Thymus (tissue), 11 donors: ENCODE measurements at regions not wholly inside any gene's neighbourhood (a gene's known extent, or its start where the extent isn't known, plus 50 kb on each side); places are given as distances from the start of the nearest gene placed in this dataset.

ENCODE experiments used
- DNase-seq, 9 donors: peaks; one replicate each; pipeline ENCODE4 v3.0.0-alpha.2; 2013; ENCODE audit warnings: low spot score in 9 of 9, low read depth in 6 of 9, missing footprints in 1 of 9
- H3K27ac ChIP-seq, 2 donors: one replicate each; pipeline ENCODE4 v1.5.1; 2013; ENCODE audit warnings: control low read depth in 1 of 2, low read depth in 1 of 2, low read length in 1 of 2, mild to moderate bottlenecking in 1 of 2, moderate library complexity in 1 of 2
- H3K27me3 ChIP-seq, 2 donors: one replicate each; pipeline ENCODE4 v1.5.1; 2013; ENCODE audit warnings: low read length in 1 of 2; ENCODE audit not compliant: control insufficient read depth in 2 of 2, insufficient read depth in 1 of 2
- H3K36me3 ChIP-seq, 2 donors: one replicate each; pipeline ENCODE4 v1.5.1; 2013; ENCODE audit warnings: low read length in 1 of 2, mild to moderate bottlenecking in 1 of 2, moderate library complexity in 1 of 2; ENCODE audit not compliant: control insufficient read depth in 2 of 2, insufficient read depth in 2 of 2
- H3K4me1 ChIP-seq, 2 donors: one replicate each; pipeline ENCODE4 v1.5.1; 2013; ENCODE audit warnings: low read length in 2 of 2; ENCODE audit not compliant: control insufficient read depth in 2 of 2, insufficient read depth in 2 of 2
- H3K4me3 ChIP-seq, 2 donors: one replicate each; pipeline ENCODE4 v1.5.1; 2013; ENCODE audit warnings: low read length in 2 of 2, control low read depth in 1 of 2, mild to moderate bottlenecking in 1 of 2
- H3K9me3 ChIP-seq, 2 donors: one replicate each; pipeline ENCODE4 v1.5.1; 2013; ENCODE audit warnings: low read length in 1 of 2, mild to moderate bottlenecking in 1 of 2; ENCODE audit not compliant: control insufficient read depth in 2 of 2, insufficient read depth in 1 of 2
- WGBS: extraction: QIAGEN DNeasy Blood & Tissue Kit; methylation state at CpG from one replicate; pipeline ENCODE4 v1.1.7; 2013; 5-methylcytosine and 5-hydroxymethylcytosine counted together
- donor health status: healthy.

GRCh38 chrX:8105531-8105930 is 65.5 kb downstream of the VCX2 start:
- DNase-seq, result no peak
- Histone ChIP-seq H3K9me3 (no peaks in the 10 kb centered on the region), H3K27me3 (no peaks in the 10 kb centered on the region), H3K36me3 (no peaks in the 10 kb centered on the region), H3K4me1 (no peaks in the 10 kb centered on the region), H3K27ac (no peak overlapping the region), H3K4me3 (no peak overlapping the region)

- Histone ChIP-seq H3K4me1 (no peaks in the 10 kb centered on the region), H3K4me3 (no peak overlapping the region), H3K27me3 (no peaks in the 10 kb centered on the region), H3K27ac (no peak overlapping the region), H3K36me3 (no peaks in the 10 kb centered on the region), H3K9me3 (no peaks in the 10 kb centered on the region)
- no peak for DNase-seq
- 96% methylated on average over 6 of the region's 6 CpGs for WGBS
Measured at GRCh38 chrX:8103655-8104054, 67.4 kb downstream of the VCX2 start.

GRCh38 chrX:8091510-8091909 is 79.6 kb downstream of the VCX2 start:
- Histone ChIP-seq H3K27ac (no peak overlapping the region), H3K9me3 (no peaks in the 10 kb centered on the region), H3K4me3 (no peak overlapping the region), H3K27me3 (no peaks in the 10 kb centered on the region), H3K36me3 (no peaks in the 10 kb centered on the region), H3K4me1 (no peaks in the 10 kb centered on the region)
- WGBS, result 93% methylated on average over 6 of the region's 6 CpGs
- no peak for DNase-seq

- Histone ChIP-seq H3K27ac (no peak overlapping the region), H3K4me1 (no peaks in the 10 kb centered on the region), H3K36me3 (no peaks in the 10 kb centered on the region), H3K9me3 (no peaks in the 10 kb centered on the region), H3K27me3 (no peaks in the 10 kb centered on the region), H3K4me3 (no peak overlapping the region)
- DNase-seq, result no peak
- 89% methylated on average over 3 of the region's 3 CpGs for WGBS
Measured at GRCh38 chrX:8090906-8091305, 80.2 kb downstream of the VCX2 start.

GRCh38 chrX:8090482-8090881 is 80.6 kb downstream of the VCX2 start:
- DNase-seq, result no peak
- Histone ChIP-seq H3K27me3 (no peaks in the 10 kb centered on the region), H3K27ac (no peak overlapping the region), H3K4me3 (no peak overlapping the region), H3K9me3 (no peaks in the 10 kb centered on the region), H3K36me3 (no peaks in the 10 kb centered on the region), H3K4me1 (no peaks in the 10 kb centered on the region)
- 100% methylated on average over 3 of the region's 3 CpGs for WGBS

GRCh38 chrX:8089141-8089540 is 81.9 kb downstream of the VCX2 start:
- Histone ChIP-seq H3K4me1 (no peaks in the 10 kb centered on the region), H3K27me3 (no peaks in the 10 kb centered on the region), H3K27ac (no peak overlapping the region), H3K9me3 (no peaks in the 10 kb centered on the region), H3K36me3 (no peaks in the 10 kb centered on the region), H3K4me3 (no peak overlapping the region)
- no peak for DNase-seq
- WGBS, result 86% methylated on average over 4 of the region's 4 CpGs

- 81% methylated on average over 4 of the region's 4 CpGs for WGBS
- Histone ChIP-seq H3K27me3 (no peaks in the 10 kb centered on the region), H3K27ac (no peak overlapping the region), H3K4me1 (no peaks in the 10 kb centered on the region), H3K36me3 (no peaks in the 10 kb centered on the region), H3K9me3 (no peaks in the 10 kb centered on the region), H3K4me3 (no peak overlapping the region)
- DNase-seq, result no peak
Measured at GRCh38 chrX:8084006-8084405, 87.1 kb downstream of the VCX2 start.

GRCh38 chrX:8083286-8083685 is 87.8 kb downstream of the VCX2 start:
- 95% methylated on average over 3 of the region's 3 CpGs for WGBS
- no peak for DNase-seq
- no peaks in the 10 kb centered on the region for H3K27me3 ChIP-seq
- no peaks in the 10 kb centered on the region for H3K36me3 ChIP-seq
- no peaks in the 10 kb centered on the region for H3K4me1 ChIP-seq
- no peak overlapping the region for H3K27ac ChIP-seq
- H3K4me3 ChIP-seq, result no peak overlapping the region
- no peaks in the 10 kb centered on the region for H3K9me3 ChIP-seq

- Histone ChIP-seq H3K27me3 (no peaks in the 10 kb centered on the region), H3K4me1 (no peaks in the 10 kb centered on the region), H3K9me3 (no peaks in the 10 kb centered on the region), H3K4me3 (no peak overlapping the region), H3K36me3 (no peaks in the 10 kb centered on the region), H3K27ac (no peak overlapping the region)
- no peak for DNase-seq
Measured at GRCh38 chrX:8075636-8076035, 95.4 kb downstream of the VCX2 start.

GRCh38 chrX:8067754-8068462 is 103.2 kb downstream of the VCX2 start:
- WGBS, result 92% methylated on average over 8 of the region's 8 CpGs
- DNase-seq, result no peak
- Histone ChIP-seq H3K27ac (no peak overlapping the region), H3K4me1 (no peaks in the 10 kb centered on the region), H3K36me3 (no peaks in the 10 kb centered on the region), H3K9me3 (no peaks in the 10 kb centered on the region), H3K4me3 (no peak overlapping the region), H3K27me3 (no peaks in the 10 kb centered on the region)
